ENCODE measurements at regions not wholly inside any gene's neighbourhood (a gene's known extent, or its start where the extent isn't known, plus 50 kb on each side); places are given as distances from the start of the nearest gene placed in this dataset.
"Not testable (repeated sequence)": the region's sequence is repeated elsewhere in the genome, so short reads cannot be mapped to it uniquely, and the experiment has no call there.

DNA sequence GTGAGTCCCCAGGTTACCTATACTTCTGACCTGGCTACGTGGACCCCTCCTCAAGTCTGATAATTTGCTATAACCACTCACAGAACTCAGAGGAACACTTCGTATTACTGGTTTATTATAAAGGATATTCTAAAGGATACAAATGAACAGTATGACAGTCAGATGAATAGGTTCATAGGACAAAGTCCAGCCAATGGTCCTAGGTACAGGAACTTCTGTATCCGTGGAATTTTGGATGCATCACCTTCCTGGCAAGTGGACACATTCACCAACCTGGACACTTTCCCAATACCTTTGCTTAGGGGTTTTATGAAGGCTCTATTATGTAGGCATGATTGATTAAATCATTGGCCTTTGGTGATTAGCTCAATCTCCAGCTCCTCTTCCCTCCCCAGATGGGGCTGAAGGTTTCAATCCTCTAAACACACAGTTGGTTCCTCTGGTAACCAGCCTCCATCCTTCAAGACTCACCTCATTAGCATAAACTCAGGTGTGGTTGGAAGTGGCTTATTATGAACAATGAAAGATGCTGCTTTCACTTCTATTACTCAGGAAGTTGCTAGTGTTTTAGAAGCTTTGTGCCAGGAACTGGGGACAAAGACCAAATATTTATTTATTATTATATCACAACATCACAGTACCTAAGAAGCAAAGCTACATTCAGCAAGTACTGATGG is 149.6 kb upstream of the ELL2 start:
- intact Hi-C loops (cut with micrococcal nuclease), result loop anchor here (5.0 kb wide), 1 partner anchor 149 kb away; the partner anchor contains the start of gene ELL2

DNA sequence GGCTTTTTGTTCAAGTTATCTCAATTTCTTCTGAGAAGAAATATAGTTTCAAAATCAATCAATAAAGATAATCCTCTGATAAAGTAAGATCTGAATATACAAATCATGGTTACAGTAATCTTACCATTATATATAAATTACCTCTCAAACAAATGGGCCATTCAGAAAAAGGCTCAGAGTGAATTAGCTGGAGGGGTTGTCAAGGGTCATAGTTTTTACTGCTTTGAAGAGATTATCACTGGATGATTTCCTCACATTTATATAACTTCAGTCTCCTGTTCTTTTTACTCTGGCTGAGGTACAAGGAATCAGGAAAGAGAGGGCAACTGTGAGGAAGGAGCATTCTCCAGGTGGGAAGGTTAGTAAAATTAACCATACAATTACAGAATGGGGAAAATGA is 148.6 kb upstream of the ELL2 start:
- intact Hi-C loops (cut with micrococcal nuclease), result loop anchor here (5.0 kb wide), 1 partner anchor 148 kb away; the partner anchor contains the start of gene ELL2

- intact Hi-C loops (cut with micrococcal nuclease), result not testable (repeated sequence)
These were observed 147.0 kb upstream of the ELL2 start for GRCh38 chr5:96108629-96109028.

DNA sequence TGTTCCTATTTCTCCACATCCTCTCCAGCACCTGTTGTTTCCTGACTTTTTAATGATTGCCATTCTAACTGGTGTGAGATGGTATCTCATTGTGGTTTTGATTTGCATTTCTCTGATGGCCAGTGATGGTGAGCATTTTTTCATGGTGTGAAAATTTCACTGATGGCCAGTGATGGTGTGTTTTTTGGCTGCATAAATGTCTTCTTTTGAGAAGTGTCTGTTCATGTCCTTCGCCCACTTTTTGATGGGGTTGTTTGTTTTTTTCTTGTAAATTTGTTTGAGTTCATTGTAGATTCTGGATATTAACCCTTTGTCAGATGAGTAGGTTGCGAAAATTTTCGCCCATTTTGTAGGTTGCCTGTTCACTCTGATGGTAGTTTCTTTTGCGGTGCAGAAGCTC is 142.2 kb upstream of the ELL2 start:
- intact Hi-C loops (cut with micrococcal nuclease), result not testable (repeated sequence)

GRCh38 chr5:96101358-96102089 is 139.9 kb upstream of the ELL2 start:
- intact Hi-C loops (cut with micrococcal nuclease), result no loop called here

DNA sequence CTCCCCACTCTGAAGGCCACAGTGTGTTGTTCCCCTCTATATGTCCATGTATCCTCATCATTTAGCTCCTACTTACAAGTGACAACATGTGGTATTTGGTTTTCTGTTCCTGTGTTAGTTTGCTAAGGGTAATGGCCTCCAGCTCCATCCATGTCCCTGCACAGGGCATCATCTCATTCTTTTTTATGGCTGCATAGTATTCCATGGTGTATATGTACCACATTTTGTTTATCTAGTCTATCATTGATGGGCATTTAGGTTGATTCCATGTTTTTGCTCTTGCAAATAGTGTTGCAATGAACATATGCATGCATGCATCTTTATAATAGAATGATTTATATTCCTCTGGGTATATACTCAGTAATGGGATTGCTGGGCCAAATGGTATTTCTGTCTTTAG is 135.8 kb upstream of the ELL2 start:
- intact Hi-C loops (cut with micrococcal nuclease), result not testable (repeated sequence)

- intact Hi-C loops (cut with micrococcal nuclease), result no loop called here
These were observed 135.1 kb upstream of the ELL2 start for GRCh38 chr5:96096724-96097123.

DNA sequence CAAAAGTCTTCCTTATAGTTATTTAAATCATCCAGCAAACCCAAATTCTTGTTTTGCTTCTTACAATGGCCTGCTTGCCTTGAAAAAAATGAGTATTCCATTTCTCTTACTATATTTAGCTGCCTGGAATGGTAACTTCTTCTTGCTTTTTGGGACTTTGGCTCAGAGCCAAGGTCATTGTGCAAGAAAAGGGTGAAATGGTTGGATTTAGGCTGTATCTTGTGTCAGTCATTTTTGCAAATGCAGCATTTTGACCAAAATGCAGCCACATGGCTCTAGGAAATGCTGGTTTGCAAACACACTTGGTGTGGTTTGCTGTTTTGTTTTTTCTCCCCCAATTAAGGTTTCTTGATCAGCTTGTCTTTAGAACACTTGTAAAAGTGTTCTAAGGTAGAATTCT is 133.3 kb upstream of the ELL2 start:
- intact Hi-C loops (cut with micrococcal nuclease), result no loop called here

GRCh38 chr5:96093890-96094381 is 132.3 kb upstream of the ELL2 start:
- intact Hi-C loops (cut with micrococcal nuclease), result no loop called here

- intact Hi-C loops (cut with micrococcal nuclease), result no loop called here
These were observed 131.7 kb upstream of the ELL2 start for GRCh38 chr5:96093340-96093739.

DNA sequence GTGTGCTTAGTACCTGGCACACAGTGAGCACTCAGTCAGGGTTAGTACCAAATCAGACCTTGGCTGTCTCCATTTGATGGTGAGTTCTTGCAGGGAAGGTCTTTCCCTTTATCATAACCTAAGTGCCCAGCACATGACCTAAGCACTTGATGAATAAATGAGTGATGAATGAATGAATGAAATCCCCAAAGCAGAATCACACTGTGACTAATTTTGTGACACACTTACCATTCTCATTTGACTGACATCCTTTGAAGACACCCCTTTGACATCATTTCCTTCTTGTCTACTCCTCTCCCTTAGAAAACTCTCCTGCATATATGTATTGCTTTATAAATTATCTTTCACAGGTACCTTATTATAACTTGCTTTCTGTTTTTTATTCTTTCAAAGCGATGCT is 130.2 kb upstream of the ELL2 start:
- intact Hi-C loops (cut with micrococcal nuclease), result no loop called here

DNA sequence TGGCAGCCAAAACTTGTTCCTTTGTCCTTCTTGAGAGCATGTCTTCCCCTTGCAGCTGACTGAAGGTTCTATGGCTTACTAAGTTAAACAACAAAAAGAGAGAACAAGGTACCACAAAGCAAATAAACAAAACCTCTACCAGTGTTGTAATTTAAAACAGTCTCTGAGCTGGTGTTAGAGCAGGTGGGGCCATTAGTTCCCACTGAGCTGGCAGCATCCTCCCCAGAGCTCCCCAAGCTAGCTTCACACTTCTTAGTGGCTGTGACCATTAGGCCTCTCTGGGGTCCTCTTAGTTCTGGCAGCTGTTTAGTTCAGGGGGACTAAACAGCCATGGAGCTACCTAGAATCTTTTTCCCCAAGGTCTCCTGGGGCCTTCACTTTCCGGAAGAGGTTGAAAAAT is 128.6 kb upstream of the ELL2 start:
- intact Hi-C loops (cut with micrococcal nuclease), result no loop called here

- intact Hi-C loops (cut with micrococcal nuclease), result no loop called here
These were observed 127.3 kb upstream of the ELL2 start for GRCh38 chr5:96088706-96089498.

DNA sequence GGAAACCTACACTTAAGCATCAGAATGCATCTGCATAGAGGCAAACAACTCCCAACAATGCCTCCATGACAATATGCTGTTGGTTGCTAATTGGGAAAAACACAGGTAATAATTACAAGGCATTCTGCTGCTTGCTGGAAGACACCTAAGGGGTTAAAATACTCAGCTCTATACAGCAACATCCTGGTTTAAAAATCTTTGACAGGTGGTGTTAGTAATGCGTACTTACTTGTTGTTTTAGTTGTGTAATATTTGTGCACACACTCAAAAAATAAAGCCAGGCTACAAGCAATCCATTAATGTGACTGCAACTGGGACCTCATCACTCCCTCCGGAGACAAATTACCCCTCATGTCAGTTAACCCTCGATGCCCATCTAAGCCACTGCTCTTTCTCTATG is 126.3 kb upstream of the ELL2 start:
- intact Hi-C loops (cut with micrococcal nuclease), result no loop called here

GRCh38 chr5:96084874-96085506 is 123.3 kb upstream of the ELL2 start:
- intact Hi-C loops (cut with micrococcal nuclease), result no loop called here

- intact Hi-C loops (cut with micrococcal nuclease), result no loop called here
These were observed 121.8 kb upstream of the ELL2 start for GRCh38 chr5:96083361-96083881.

GRCh38 chr5:96081276-96081858 is 119.7 kb upstream of the ELL2 start:
- intact Hi-C loops (cut with micrococcal nuclease), result no loop called here

GRCh38 chr5:96080557-96080956 is 118.9 kb upstream of the ELL2 start:
- intact Hi-C loops (cut with micrococcal nuclease), result no loop called here

DNA sequence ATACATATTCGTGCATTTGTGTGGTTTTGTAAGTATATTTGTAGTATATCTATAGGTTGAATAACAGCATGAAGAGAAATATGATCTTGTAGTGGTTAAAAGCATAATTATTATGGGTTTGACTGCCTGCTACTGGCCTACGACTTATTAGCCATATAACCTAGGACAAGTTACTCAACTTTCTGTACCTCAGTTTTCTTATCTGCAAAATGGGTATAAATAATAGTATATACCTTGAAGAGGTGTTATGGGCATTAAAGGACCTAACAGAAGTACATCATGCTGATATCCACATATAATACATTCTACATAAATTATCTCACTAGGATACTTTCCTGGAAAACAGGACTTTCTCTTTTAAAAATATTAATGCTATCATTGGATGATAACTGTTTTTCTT is 118.3 kb upstream of the ELL2 start:
- intact Hi-C loops (cut with micrococcal nuclease), result no loop called here

GRCh38 chr5:96079075-96079474 is 117.4 kb upstream of the ELL2 start:
- intact Hi-C loops (cut with micrococcal nuclease), result no loop called here

- intact Hi-C loops (cut with micrococcal nuclease), result no loop called here
These were observed 114.8 kb upstream of the ELL2 start for GRCh38 chr5:96076451-96076850.
